SK-N-SH (cell line): ENCODE measurements at regions not wholly inside any gene's neighbourhood (a gene's known extent, or its start where the extent isn't known, plus 50 kb on each side); places are given as distances from the start of the nearest gene placed in this dataset.

Source experiments
- ELF1 ChIP-seq: IDR thresholded peaks from 2 replicates; pipeline ENCODE4 v1.4.0; 2012
- FOXM1 ChIP-seq: IDR thresholded peaks from 2 replicates; pipeline ENCODE4 v1.4.0; 2012; ENCODE audit warnings: low read depth, mild to moderate bottlenecking
- JUND ChIP-seq: IDR thresholded peaks from 2 replicates; pipeline ENCODE4 v1.4.0; 2012
- NRF1 ChIP-seq: IDR thresholded peaks from 2 replicates; pipeline ENCODE4 v1.6.1; 2012; ENCODE audit warnings: low read depth, mild to moderate bottlenecking, low read length
- POLR2AphosphoS5 ChIP-seq: IDR thresholded peaks from 2 replicates; pipeline ENCODE4 v1.6.1; 2012; ENCODE audit warnings: low read depth, low read length
- RFX5 ChIP-seq: IDR thresholded peaks from 2 replicates; pipeline ENCODE4 v1.6.1; 2012; ENCODE audit warnings: mild to moderate bottlenecking, improper control_type of control experiment, low read length
- TF ChIP-seq, protein P1 (sequence below): fragments of 200-600 bp; sonication (generic); IDR thresholded peaks from 2 replicates; pipeline ENCODE4 v1.6.1; 2017; ENCODE audit warnings: antibody characterized with exemption, mild to moderate bottlenecking, moderate library complexity
- TF ChIP-seq, protein P2 (sequence below): IDR thresholded peaks from 2 replicates; pipeline ENCODE4 v1.4.0; 2012; ENCODE audit warnings: low read depth, borderline replicate concordance
- TF ChIP-seq, protein P3 (sequence below): IDR thresholded peaks from 2 replicates; pipeline ENCODE4 v1.6.1; 2012; ENCODE audit warnings: mild to moderate bottlenecking, low read depth, low read length, moderate library complexity
- TF ChIP-seq, protein P4 (sequence below): IDR thresholded peaks from 2 replicates; pipeline ENCODE4; 2012
- TF ChIP-seq, protein P5 (sequence below): IDR thresholded peaks from 2 replicates; pipeline ENCODE4 v1.4.0; 2012; ENCODE audit warnings: low read depth

DNA sequence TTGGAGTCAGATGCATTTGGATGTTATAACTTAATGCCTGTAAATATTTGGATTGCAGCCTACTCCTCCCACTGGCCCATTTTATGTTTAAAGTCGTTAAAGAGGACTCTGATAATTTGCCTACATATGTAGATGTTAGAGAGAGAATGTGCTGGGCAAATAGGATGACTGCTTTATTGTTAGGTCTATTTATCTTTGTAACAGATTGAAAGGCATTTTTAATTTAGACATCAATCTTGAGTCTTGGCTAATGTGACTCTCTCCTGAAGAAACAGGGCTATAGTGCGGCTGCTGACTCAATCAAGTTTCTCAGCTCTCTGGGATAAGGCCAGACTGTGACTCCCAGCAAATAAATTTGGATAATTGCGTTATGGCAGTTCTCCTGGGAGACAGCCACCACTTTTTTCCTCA, 1101.4 kb downstream of the CBLN2 start:
- TF ChIP-seq, protein P1, sequence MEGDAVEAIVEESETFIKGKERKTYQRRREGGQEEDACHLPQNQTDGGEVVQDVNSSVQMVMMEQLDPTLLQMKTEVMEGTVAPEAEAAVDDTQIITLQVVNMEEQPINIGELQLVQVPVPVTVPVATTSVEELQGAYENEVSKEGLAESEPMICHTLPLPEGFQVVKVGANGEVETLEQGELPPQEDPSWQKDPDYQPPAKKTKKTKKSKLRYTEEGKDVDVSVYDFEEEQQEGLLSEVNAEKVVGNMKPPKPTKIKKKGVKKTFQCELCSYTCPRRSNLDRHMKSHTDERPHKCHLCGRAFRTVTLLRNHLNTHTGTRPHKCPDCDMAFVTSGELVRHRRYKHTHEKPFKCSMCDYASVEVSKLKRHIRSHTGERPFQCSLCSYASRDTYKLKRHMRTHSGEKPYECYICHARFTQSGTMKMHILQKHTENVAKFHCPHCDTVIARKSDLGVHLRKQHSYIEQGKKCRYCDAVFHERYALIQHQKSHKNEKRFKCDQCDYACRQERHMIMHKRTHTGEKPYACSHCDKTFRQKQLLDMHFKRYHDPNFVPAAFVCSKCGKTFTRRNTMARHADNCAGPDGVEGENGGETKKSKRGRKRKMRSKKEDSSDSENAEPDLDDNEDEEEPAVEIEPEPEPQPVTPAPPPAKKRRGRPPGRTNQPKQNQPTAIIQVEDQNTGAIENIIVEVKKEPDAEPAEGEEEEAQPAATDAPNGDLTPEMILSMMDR = no peak
- TF ChIP-seq ELF1 = no peak
- TF ChIP-seq, protein P2, sequence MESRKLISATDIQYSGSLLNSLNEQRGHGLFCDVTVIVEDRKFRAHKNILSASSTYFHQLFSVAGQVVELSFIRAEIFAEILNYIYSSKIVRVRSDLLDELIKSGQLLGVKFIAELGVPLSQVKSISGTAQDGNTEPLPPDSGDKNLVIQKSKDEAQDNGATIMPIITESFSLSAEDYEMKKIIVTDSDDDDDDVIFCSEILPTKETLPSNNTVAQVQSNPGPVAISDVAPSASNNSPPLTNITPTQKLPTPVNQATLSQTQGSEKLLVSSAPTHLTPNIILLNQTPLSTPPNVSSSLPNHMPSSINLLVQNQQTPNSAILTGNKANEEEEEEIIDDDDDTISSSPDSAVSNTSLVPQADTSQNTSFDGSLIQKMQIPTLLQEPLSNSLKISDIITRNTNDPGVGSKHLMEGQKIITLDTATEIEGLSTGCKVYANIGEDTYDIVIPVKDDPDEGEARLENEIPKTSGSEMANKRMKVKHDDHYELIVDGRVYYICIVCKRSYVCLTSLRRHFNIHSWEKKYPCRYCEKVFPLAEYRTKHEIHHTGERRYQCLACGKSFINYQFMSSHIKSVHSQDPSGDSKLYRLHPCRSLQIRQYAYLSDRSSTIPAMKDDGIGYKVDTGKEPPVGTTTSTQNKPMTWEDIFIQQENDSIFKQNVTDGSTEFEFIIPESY = no peak
- no peak for TF ChIP-seq FOXM1
- TF ChIP-seq, protein P3, sequence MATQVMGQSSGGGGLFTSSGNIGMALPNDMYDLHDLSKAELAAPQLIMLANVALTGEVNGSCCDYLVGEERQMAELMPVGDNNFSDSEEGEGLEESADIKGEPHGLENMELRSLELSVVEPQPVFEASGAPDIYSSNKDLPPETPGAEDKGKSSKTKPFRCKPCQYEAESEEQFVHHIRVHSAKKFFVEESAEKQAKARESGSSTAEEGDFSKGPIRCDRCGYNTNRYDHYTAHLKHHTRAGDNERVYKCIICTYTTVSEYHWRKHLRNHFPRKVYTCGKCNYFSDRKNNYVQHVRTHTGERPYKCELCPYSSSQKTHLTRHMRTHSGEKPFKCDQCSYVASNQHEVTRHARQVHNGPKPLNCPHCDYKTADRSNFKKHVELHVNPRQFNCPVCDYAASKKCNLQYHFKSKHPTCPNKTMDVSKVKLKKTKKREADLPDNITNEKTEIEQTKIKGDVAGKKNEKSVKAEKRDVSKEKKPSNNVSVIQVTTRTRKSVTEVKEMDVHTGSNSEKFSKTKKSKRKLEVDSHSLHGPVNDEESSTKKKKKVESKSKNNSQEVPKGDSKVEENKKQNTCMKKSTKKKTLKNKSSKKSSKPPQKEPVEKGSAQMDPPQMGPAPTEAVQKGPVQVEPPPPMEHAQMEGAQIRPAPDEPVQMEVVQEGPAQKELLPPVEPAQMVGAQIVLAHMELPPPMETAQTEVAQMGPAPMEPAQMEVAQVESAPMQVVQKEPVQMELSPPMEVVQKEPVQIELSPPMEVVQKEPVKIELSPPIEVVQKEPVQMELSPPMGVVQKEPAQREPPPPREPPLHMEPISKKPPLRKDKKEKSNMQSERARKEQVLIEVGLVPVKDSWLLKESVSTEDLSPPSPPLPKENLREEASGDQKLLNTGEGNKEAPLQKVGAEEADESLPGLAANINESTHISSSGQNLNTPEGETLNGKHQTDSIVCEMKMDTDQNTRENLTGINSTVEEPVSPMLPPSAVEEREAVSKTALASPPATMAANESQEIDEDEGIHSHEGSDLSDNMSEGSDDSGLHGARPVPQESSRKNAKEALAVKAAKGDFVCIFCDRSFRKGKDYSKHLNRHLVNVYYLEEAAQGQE = no peak
- no peak for TF ChIP-seq RFX5
- peak; percentile 52 for TF ChIP-seq JUND
- no peak for TF ChIP-seq POLR2AphosphoS5
- no peak for TF ChIP-seq NRF1
- TF ChIP-seq, protein P4, sequence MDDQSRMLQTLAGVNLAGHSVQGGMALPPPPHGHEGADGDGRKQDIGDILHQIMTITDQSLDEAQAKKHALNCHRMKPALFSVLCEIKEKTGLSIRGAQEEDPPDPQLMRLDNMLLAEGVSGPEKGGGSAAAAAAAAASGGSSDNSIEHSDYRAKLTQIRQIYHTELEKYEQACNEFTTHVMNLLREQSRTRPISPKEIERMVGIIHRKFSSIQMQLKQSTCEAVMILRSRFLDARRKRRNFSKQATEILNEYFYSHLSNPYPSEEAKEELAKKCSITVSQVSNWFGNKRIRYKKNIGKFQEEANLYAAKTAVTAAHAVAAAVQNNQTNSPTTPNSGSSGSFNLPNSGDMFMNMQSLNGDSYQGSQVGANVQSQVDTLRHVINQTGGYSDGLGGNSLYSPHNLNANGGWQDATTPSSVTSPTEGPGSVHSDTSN = peak; percentile 82
- TF ChIP-seq, protein P5, sequence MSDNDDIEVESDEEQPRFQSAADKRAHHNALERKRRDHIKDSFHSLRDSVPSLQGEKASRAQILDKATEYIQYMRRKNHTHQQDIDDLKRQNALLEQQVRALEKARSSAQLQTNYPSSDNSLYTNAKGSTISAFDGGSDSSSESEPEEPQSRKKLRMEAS = no peak
